ENCODE measurements at regions not wholly inside any gene's neighbourhood (a gene's known extent, or its start where the extent isn't known, plus 50 kb on each side); places are given as distances from the start of the nearest gene placed in this dataset.

- TF ChIP-seq, protein P1, sequence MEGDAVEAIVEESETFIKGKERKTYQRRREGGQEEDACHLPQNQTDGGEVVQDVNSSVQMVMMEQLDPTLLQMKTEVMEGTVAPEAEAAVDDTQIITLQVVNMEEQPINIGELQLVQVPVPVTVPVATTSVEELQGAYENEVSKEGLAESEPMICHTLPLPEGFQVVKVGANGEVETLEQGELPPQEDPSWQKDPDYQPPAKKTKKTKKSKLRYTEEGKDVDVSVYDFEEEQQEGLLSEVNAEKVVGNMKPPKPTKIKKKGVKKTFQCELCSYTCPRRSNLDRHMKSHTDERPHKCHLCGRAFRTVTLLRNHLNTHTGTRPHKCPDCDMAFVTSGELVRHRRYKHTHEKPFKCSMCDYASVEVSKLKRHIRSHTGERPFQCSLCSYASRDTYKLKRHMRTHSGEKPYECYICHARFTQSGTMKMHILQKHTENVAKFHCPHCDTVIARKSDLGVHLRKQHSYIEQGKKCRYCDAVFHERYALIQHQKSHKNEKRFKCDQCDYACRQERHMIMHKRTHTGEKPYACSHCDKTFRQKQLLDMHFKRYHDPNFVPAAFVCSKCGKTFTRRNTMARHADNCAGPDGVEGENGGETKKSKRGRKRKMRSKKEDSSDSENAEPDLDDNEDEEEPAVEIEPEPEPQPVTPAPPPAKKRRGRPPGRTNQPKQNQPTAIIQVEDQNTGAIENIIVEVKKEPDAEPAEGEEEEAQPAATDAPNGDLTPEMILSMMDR (IDR thresholded peaks at IDR 0.05) = no peak
- TF ChIP-seq ZFX (IDR thresholded peaks at IDR 0.05; ENCODE audit: borderline replicate concordance) = no peak
These were observed 381.5 kb downstream of the FBXW7 start for GRCh38 chr4:152154433-152154832.

Measured in 22Rv1 (cell line).